HepG2 (cell line): ENCODE measurements at regions not wholly inside any gene's neighbourhood (a gene's known extent, or its start where the extent isn't known, plus 50 kb on each side); places are given as distances from the start of the nearest gene placed in this dataset.
"Not testable (repeated sequence)": the region's sequence is repeated elsewhere in the genome, so short reads cannot be mapped to it uniquely, and the experiment has no call there.

Source experiments
- ATAC-seq: fragments of 200-7000 bp; cut with Tn5 transposase; 3 replicates; pipeline ENCODE4 v1.9.1; 2020; ENCODE audit warnings: mild to moderate bottlenecking, moderate library complexity
- BruUV-seq: library from RNA; stranded (reverse); fragments of 400-500 nt; replicated peaks from 2 replicates; lab custom pipeline; 2021; lab: Mats Ljungman, UMichigan
- CTCF ChIA-PET: fragments of 300-600 bp; formaldehyde crosslinking; extraction: SDS; loops from one replicate; lab custom pipeline; 2021; ENCODE audit warnings: low total read pairs, inconsistent platforms, low intra/inter-chr PET ratio; lab: Yijun Ruan, JAX
- POLR2A ChIA-PET: fragments of 350-600 bp; sonication (Branson Sonifier 250); formaldehyde crosslinking; loops from one replicate; lab custom pipeline; 2020; ENCODE audit warnings: antibody characterized with exemption, inconsistent platforms; lab: Yijun Ruan, JAX
- DNase-seq: peaks from one replicate; pipeline ENCODE4 v3.0.0-alpha.2; 2015; ENCODE audit warnings: low spot score
- FAIRE-seq: peaks from 3 replicates; lab custom pipeline; 2011; peaks lifted over from hg19 to GRCh38; lab: Jason Lieb, UNC
- H2AFZ ChIP-seq: one replicate; pipeline ENCODE4 v1.6.1; 2011; ENCODE audit warnings: low read length, inconsistent platforms
- H3K27ac ChIP-seq: fragments of 300-600 bp; 3 replicates; pipeline ENCODE4 v1.8.0; 2011; ENCODE audit warnings: mixed run types, mild to moderate bottlenecking, mixed read lengths, low read length, inconsistent platforms; ENCODE audit not compliant: insufficient read depth; ENCODE audit errors: extremely low read length
- H3K27me3 ChIP-seq, 2 experiments: fragments of 200-600 bp in 1 of 2; 2 replicates in 1 of 2; 3 replicates in 1 of 2; pipeline versions ENCODE4 v1.6.0 to v1.8.0; 2011; ENCODE audit warnings: low read length in 2 of 2, mild to moderate bottlenecking in 2 of 2, moderate library complexity in 2 of 2, inconsistent platforms in 1 of 2; ENCODE audit not compliant: insufficient read depth in 2 of 2, control insufficient read depth in 1 of 2
- H3K36me3 ChIP-seq, 2 experiments: fragments of 200-600 bp in 1 of 2; replicated peaks in 1 of 2; 2 replicates in 1 of 2; 3 replicates in 1 of 2; pipeline versions ENCODE4 v1.5.1 to v1.8.0; 2011; ENCODE audit warnings: low read length in 2 of 2, inconsistent platforms in 1 of 2; ENCODE audit not compliant: insufficient read depth in 2 of 2, control insufficient read depth in 1 of 2
- H3K4me1 ChIP-seq: 2 replicates; pipeline ENCODE4 v1.5.1; 2012; ENCODE audit warnings: low read length, inconsistent platforms; ENCODE audit not compliant: insufficient read depth
- H3K4me2 ChIP-seq: 2 replicates; pipeline ENCODE4 v1.6.0; 2011; ENCODE audit warnings: low read depth, low read length, inconsistent platforms
- H3K4me3 ChIP-seq, 3 experiments: fragments of 200-600 bp in 1 of 3; sonication (generic), shearing (Covaris generic) in 1 of 3; replicated peaks in 1 of 3; 2 replicates each; pipeline ENCODE4 v1.5.1; 2011 to 2016; ENCODE audit warnings: low read length in 3 of 3, inconsistent platforms in 2 of 3, low read depth in 2 of 3, mild to moderate bottlenecking in 2 of 3, control low read depth in 1 of 3, mixed read lengths in 1 of 3; ENCODE audit not compliant: insufficient read depth in 1 of 3
- H3K79me2 ChIP-seq: one replicate; pipeline ENCODE4 v1.6.1; 2011; ENCODE audit warnings: low read length, inconsistent platforms; ENCODE audit not compliant: insufficient read depth
- H3K9ac ChIP-seq: 2 replicates; pipeline ENCODE4 v1.6.0; 2011; ENCODE audit warnings: mild to moderate bottlenecking, low read depth, low read length, inconsistent platforms; ENCODE audit not compliant: insufficient read depth
- H3K9me3 ChIP-seq: 2 replicates; pipeline ENCODE4 v1.5.1; 2012; ENCODE audit warnings: mild to moderate bottlenecking, low read length
- H4K20me1 ChIP-seq: 2 replicates; pipeline ENCODE4 v1.6.0; 2011; ENCODE audit warnings: inconsistent platforms, mild to moderate bottlenecking, low read length, moderate library complexity; ENCODE audit not compliant: insufficient read depth
- DNMT1 ChIP-seq: sonication (generic); formaldehyde crosslinking; IDR thresholded peaks from 2 replicates; pipeline ENCODE4 v1.5.1; 2020; ENCODE audit warnings: mild to moderate bottlenecking, missing genetic modification reagents
- JUNB ChIP-seq: sonication (generic); formaldehyde crosslinking; IDR thresholded peaks from 2 replicates; pipeline ENCODE4 v1.8.0; 2022; ENCODE audit warnings: missing genetic modification reagents, mild to moderate bottlenecking, borderline replicate concordance
- NFKBIZ ChIP-seq: IDR thresholded peaks from 2 replicates; pipeline ENCODE4 v1.6.1; 2018; ENCODE audit warnings: missing genetic modification reagents, missing compliant biosample characterization
- RERE ChIP-seq: IDR thresholded peaks from 2 replicates; pipeline ENCODE4 v1.6.1; 2016; ENCODE audit warnings: low read depth, missing genetic modification reagents, missing compliant biosample characterization
- SP2 ChIP-seq: sonication (generic); formaldehyde crosslinking; IDR thresholded peaks from 2 replicates; pipeline ENCODE4 v1.5.1; 2020; ENCODE audit warnings: mild to moderate bottlenecking, missing genetic modification reagents
- THAP11 ChIP-seq: IDR thresholded peaks from 2 replicates; pipeline ENCODE4 v1.6.1; 2016; ENCODE audit warnings: missing biosample characterization, missing genetic modification reagents
- ZMYM3 ChIP-seq: sonication (generic); formaldehyde crosslinking; IDR thresholded peaks from 2 replicates; pipeline ENCODE4 v1.5.1; 2020; ENCODE audit warnings: mild to moderate bottlenecking, missing genetic modification reagents
- ZNF280B ChIP-seq: sonication (generic); formaldehyde crosslinking; IDR thresholded peaks from 2 replicates; pipeline ENCODE4 v1.5.0; 2020; ENCODE audit warnings: missing genetic modification reagents, mild to moderate bottlenecking, borderline replicate concordance
- ZNF766 ChIP-seq: sonication (generic); formaldehyde crosslinking; IDR thresholded peaks from 2 replicates; pipeline ENCODE4 v1.5.0; 2020; ENCODE audit warnings: missing genetic modification reagents, borderline replicate concordance
- ZNF776 ChIP-seq: sonication (generic); formaldehyde crosslinking; IDR thresholded peaks from 2 replicates; pipeline ENCODE4 v1.4.0; 2020; ENCODE audit warnings: mild to moderate bottlenecking, missing genetic modification reagents
- WGBS: methylation state at CpG from one replicate; pipeline ENCODE4 v1.1.6; 2017; ENCODE audit warnings: low lambda C conversion rate; 5-methylcytosine and 5-hydroxymethylcytosine counted together
- in situ Hi-C: cut with HindIII; loops from 2 replicates; pipeline ENCODE4 v1.10.0; 2017; ENCODE audit warnings: low pct_unique_long_range_greater_than_20kb; ENCODE audit not compliant: extremely low pct_ligation_motif_present
- intact Hi-C: fragments of 100-400 bp; cut with micrococcal nuclease; formaldehyde crosslinking; loops from one replicate; pipeline ENCODE4 v1.10.0; 2022; ENCODE audit not compliant: unreplicated experiment

- TF ChIP-seq ZNF280B (CRISPR knock-in tag), result no peak
- TF ChIP-seq SP2, result no peak
- TF ChIP-seq THAP11 (CRISPR knock-in tag), result no peak
Observed at GRCh38 chr7:68224041-68224741, 1227.6 kb downstream of the TYW1 start (continued).

GRCh38 chr7:68231011-68231410, 1234.4 kb downstream of the TYW1 start:
- DNase-seq, H3K4me3 ChIP-seq, CTCF ChIA-PET, POLR2A ChIA-PET, in situ Hi-C loops, H3K27me3 ChIP-seq, H3K4me2 ChIP-seq, FAIRE-seq, H4K20me1 ChIP-seq, H3K4me1 ChIP-seq, intact Hi-C loops, H3K36me3 ChIP-seq, H3K9ac ChIP-seq, H3K79me2 ChIP-seq, ATAC-seq, H3K9me3 ChIP-seq, H3K27ac ChIP-seq, H2AFZ ChIP-seq, BruUV-seq: not testable (repeated sequence)
- no CpG with 5 or more reads among the region's 28 CpGs for WGBS

GRCh38 chr7:68235937-68236336, 1239.3 kb downstream of the TYW1 start:
- H3K79me2 ChIP-seq, result no peaks in the 10 kb centered on the region
- ChIA-PET POLR2A (no interaction called here), CTCF (no interaction called here)
- FAIRE-seq (no peak), ATAC-seq (no peak), DNase-seq (no peak)
- H3K36me3 ChIP-seq, result no peaks in the 10 kb centered on the region
- no peaks in the 10 kb centered on the region for H3K4me1 ChIP-seq
- BruUV-seq, result no TSS peak
- H3K4me3 ChIP-seq, result no peak overlapping the region
- H3K9ac ChIP-seq, result no peak overlapping the region
- no peak overlapping the region for H3K27ac ChIP-seq
- no peaks in the 10 kb centered on the region for H3K27me3 ChIP-seq
- H3K9me3 ChIP-seq, result peaks cover 19% of the 10 kb centered on the region
- intact Hi-C loops, result no loop called here
- H2AFZ ChIP-seq, result no peak overlapping the region
- H3K4me2 ChIP-seq, result no peak overlapping the region
- H4K20me1 ChIP-seq, result no peaks in the 10 kb centered on the region
- in situ Hi-C loops, result no loop called here
- WGBS, result 5% methylated on average over 1 of the region's 1 CpG
- TF ChIP-seq NFKBIZ, result no peak
- TF ChIP-seq ZNF776 (CRISPR knock-in tag), result no peak
- TF ChIP-seq JUNB (CRISPR knock-in tag), result no peak
- no peak for TF ChIP-seq RERE (CRISPR knock-in tag)
- TF ChIP-seq DNMT1, result no peak
- TF ChIP-seq ZMYM3 (CRISPR knock-in tag), result no peak
- no peak for TF ChIP-seq ZNF766 (CRISPR knock-in tag)
